Trophoblast cell (in vitro differentiated cells and primary cell): ENCODE measurements at regions not wholly inside any gene's neighbourhood (a gene's known extent, or its start where the extent isn't known, plus 50 kb on each side); places are given as distances from the start of the nearest gene placed in this dataset.

Source experiments
- DNase-seq, 2 donors: peaks; one replicate each; pipeline ENCODE4 v3.0.0-alpha.2; 2016
- H2AFZ ChIP-seq: 2 replicates; pipeline ENCODE4 v1.6.1; 2013; ENCODE audit warnings: low read length, moderate library complexity, mild to moderate bottlenecking; ENCODE audit not compliant: insufficient read depth, poor library complexity
- H2AK5ac ChIP-seq: 2 replicates; pipeline ENCODE4 v1.6.1; 2013; ENCODE audit warnings: mild to moderate bottlenecking, low read length
- H2BK120ac ChIP-seq: 2 replicates; pipeline ENCODE4 v1.6.1; 2013; ENCODE audit warnings: low read length, mild to moderate bottlenecking, moderate library complexity; ENCODE audit not compliant: insufficient read depth, poor library complexity
- H2BK12ac ChIP-seq: 2 replicates; pipeline ENCODE4 v1.6.1; 2013; ENCODE audit warnings: mild to moderate bottlenecking, low read length, moderate library complexity
- H2BK5ac ChIP-seq: 2 replicates; pipeline ENCODE4 v1.6.1; 2013; ENCODE audit warnings: low read length, low read depth, moderate library complexity, mild to moderate bottlenecking; ENCODE audit not compliant: poor library complexity
- H3K14ac ChIP-seq: 2 replicates; pipeline ENCODE4 v1.6.1; 2013; ENCODE audit warnings: mild to moderate bottlenecking, low read length
- H3K18ac ChIP-seq: 2 replicates; pipeline ENCODE4 v1.6.1; 2013; ENCODE audit warnings: mild to moderate bottlenecking, low read length
- H3K23ac ChIP-seq: 2 replicates; pipeline ENCODE4 v1.6.1; 2013; ENCODE audit warnings: low read length
- H3K27ac ChIP-seq: 2 replicates; pipeline ENCODE4 v1.5.1; 2013; ENCODE audit warnings: low read depth, mild to moderate bottlenecking, inconsistent platforms, low read length, moderate library complexity
- H3K27me3 ChIP-seq: 2 replicates; pipeline ENCODE4 v1.6.1; 2013; ENCODE audit warnings: inconsistent platforms, mild to moderate bottlenecking, low read length, moderate library complexity; ENCODE audit not compliant: insufficient read depth
- H3K36me3 ChIP-seq, 2 experiments: 1 replicate in 1 of 2; 2 replicates in 1 of 2; pipeline ENCODE4 v1.6.1; 2013; ENCODE audit warnings: low read length in 2 of 2, mild to moderate bottlenecking in 2 of 2, moderate library complexity in 1 of 2; ENCODE audit not compliant: insufficient read depth in 2 of 2, control insufficient read depth in 1 of 2
- H3K4ac ChIP-seq: 2 replicates; pipeline ENCODE4 v1.6.1; 2013; ENCODE audit warnings: low read depth, mild to moderate bottlenecking, low read length, moderate library complexity
- H3K4me1 ChIP-seq, 2 experiments: 1 replicate in 1 of 2; 2 replicates in 1 of 2; pipeline ENCODE4 v1.6.1; 2013; ENCODE audit warnings: low read length in 2 of 2, mild to moderate bottlenecking in 2 of 2, moderate library complexity in 1 of 2; ENCODE audit not compliant: insufficient read depth in 2 of 2, control insufficient read depth in 1 of 2
- H3K4me2 ChIP-seq: 2 replicates; pipeline ENCODE4 v1.6.1; 2013; ENCODE audit warnings: inconsistent platforms, mild to moderate bottlenecking, low read length, moderate library complexity
- H3K4me3 ChIP-seq: 2 replicates; pipeline ENCODE4 v1.5.1; 2013; ENCODE audit warnings: mild to moderate bottlenecking, low read depth, low read length, inconsistent platforms
- H3K79me1 ChIP-seq: one replicate; pipeline ENCODE4 v1.6.1; 2013; ENCODE audit warnings: low read length
- H3K79me2 ChIP-seq: 2 replicates; pipeline ENCODE4 v1.6.1; 2013; ENCODE audit warnings: low read length, mild to moderate bottlenecking; ENCODE audit not compliant: control insufficient read depth, insufficient read depth, poor library complexity
- H3K9ac ChIP-seq: 2 replicates; pipeline ENCODE4 v1.6.1; 2013; ENCODE audit warnings: mild to moderate bottlenecking, low read length
- H3K9me3 ChIP-seq: 2 replicates; pipeline ENCODE4 v1.6.1; 2013; ENCODE audit warnings: low read depth, mild to moderate bottlenecking, control low read depth, inconsistent platforms, low read length; ENCODE audit not compliant: insufficient read depth
- H4K12ac ChIP-seq: 2 replicates; pipeline ENCODE4 v1.6.1; 2013; ENCODE audit warnings: low read depth, mild to moderate bottlenecking, low read length, moderate library complexity
- H4K8ac ChIP-seq: 2 replicates; pipeline ENCODE4 v1.6.1; 2013; ENCODE audit warnings: low read depth, mild to moderate bottlenecking, low read length, moderate library complexity
- H4K91ac ChIP-seq: one replicate; pipeline ENCODE4 v1.6.1; 2013; ENCODE audit warnings: low read depth, mild to moderate bottlenecking, low read length, moderate library complexity
- WGBS: extraction: QIAGEN DNeasy Blood & Tissue Kit; methylation state at CpG from one replicate; pipeline ENCODE4 v1.1.7; 2013; ENCODE audit warnings: missing lambda C conversion rate; ENCODE audit not compliant: insufficient read length, insufficient coverage; ENCODE audit errors: extremely low coverage; 5-methylcytosine and 5-hydroxymethylcytosine counted together

DNA sequence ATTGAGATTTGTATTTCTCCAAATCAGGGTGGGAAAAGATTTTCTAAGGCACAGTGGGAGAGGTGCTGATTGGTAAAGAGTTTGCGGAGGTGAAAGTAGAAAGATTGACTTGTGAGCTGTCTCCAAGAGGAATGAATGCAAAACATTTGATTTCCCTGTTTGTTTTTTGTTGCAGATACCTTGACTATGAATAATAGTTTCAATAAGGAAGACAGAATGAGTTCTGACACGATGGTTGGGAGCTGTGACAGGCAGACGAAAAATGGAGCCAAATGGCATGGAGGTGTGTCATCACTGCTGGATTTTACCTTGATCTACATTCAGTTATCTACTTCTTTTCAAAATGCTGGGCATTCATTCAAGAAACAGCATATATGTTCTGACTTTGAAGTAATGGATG, 145.1 kb downstream of the NFKBIZ start:
- H4K91ac ChIP-seq, result no peak overlapping the region
- H3K9me3 ChIP-seq, result no peaks in the 10 kb centered on the region
- H2BK5ac ChIP-seq, result no peak overlapping the region
- H3K14ac ChIP-seq, result no peak overlapping the region
- no peak overlapping the region for H3K27ac ChIP-seq
- no peaks in the 10 kb centered on the region for H3K27me3 ChIP-seq
- H2BK120ac ChIP-seq, result no peak overlapping the region
- H3K4ac ChIP-seq, result no peak overlapping the region
- H3K36me3 ChIP-seq, result no peaks in the 10 kb centered on the region
- H2BK12ac ChIP-seq, result no peak overlapping the region
- no peak overlapping the region for H2AFZ ChIP-seq
- H4K8ac ChIP-seq, result no peak overlapping the region
- H3K23ac ChIP-seq, result no peak overlapping the region
- H2AK5ac ChIP-seq, result no peak overlapping the region
- no peak overlapping the region for H3K9ac ChIP-seq
- no peak overlapping the region for H3K4me2 ChIP-seq
- H3K79me2 ChIP-seq, result no peaks in the 10 kb centered on the region
- WGBS, result no CpG with 5 or more reads among the region's 3 CpGs
- peaks cover 0 to 3% of the 10 kb centered on the region in 2 experiments for H3K4me1 ChIP-seq
- no peak overlapping the region for H4K12ac ChIP-seq
- no peak overlapping the region for H3K18ac ChIP-seq
- H3K79me1 ChIP-seq, result no peaks in the 10 kb centered on the region
- DNase-seq, result peak; percentile 74 to 86
- H3K4me3 ChIP-seq, result no peak overlapping the region

DNA sequence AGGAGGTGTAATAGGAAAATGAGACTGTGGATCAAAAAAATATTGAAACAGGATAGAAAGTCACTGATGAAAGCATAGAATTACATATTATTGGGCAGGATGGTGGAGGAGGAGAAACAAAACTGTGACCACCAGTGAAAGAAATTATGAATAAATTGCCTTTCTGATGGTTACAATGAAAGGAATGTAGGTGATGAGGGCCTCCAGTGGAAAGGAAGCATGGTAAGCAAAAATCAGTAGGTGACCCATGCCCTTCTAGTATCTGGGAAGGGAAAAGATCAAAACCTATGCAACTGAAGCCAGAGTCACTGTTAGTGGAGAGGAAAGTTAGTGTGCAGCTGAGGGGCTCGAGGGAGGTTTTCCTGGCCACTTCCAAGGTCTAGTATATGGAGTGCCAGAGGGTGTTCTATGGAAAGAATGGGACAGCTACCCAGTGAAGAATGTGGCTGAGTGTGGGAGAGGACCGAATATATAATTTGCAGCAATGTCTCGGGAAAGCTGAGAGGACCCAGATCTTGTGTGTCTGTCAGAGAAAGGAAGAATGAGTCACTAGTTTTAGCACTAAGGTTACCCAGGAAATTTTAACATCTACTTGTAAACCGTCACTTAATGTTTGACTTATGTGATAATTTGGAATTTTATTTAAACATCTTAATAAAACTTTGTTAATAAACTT, 146.2 kb downstream of the NFKBIZ start:
- no CpG with 5 or more reads among the region's 4 CpGs for WGBS
- no peak overlapping the region for H3K4me2 ChIP-seq
- H3K4me3 ChIP-seq, result no peak overlapping the region
- peak; percentile 28 to 51 for DNase-seq
- H3K4me1 ChIP-seq, result peaks cover 0 to 3% of the 10 kb centered on the region in 2 experiments
- H4K8ac ChIP-seq, result no peak overlapping the region
- H2BK120ac ChIP-seq, result no peak overlapping the region
- H3K27ac ChIP-seq, result no peak overlapping the region
- H2BK12ac ChIP-seq, result no peak overlapping the region
- H3K79me2 ChIP-seq, result no peaks in the 10 kb centered on the region
- no peaks in the 10 kb centered on the region for H3K9me3 ChIP-seq
- no peak overlapping the region for H4K12ac ChIP-seq
- no peak overlapping the region for H2BK5ac ChIP-seq
- no peak overlapping the region for H3K4ac ChIP-seq
- H2AFZ ChIP-seq, result no peak overlapping the region
- H3K14ac ChIP-seq, result no peak overlapping the region
- no peak overlapping the region for H4K91ac ChIP-seq
- H3K9ac ChIP-seq, result no peak overlapping the region
- no peak overlapping the region for H3K18ac ChIP-seq
- no peak overlapping the region for H2AK5ac ChIP-seq
- H3K79me1 ChIP-seq, result no peaks in the 10 kb centered on the region
- H3K23ac ChIP-seq, result no peak overlapping the region
- H3K27me3 ChIP-seq, result no peaks in the 10 kb centered on the region
- H3K36me3 ChIP-seq, result no peaks in the 10 kb centered on the region

DNA sequence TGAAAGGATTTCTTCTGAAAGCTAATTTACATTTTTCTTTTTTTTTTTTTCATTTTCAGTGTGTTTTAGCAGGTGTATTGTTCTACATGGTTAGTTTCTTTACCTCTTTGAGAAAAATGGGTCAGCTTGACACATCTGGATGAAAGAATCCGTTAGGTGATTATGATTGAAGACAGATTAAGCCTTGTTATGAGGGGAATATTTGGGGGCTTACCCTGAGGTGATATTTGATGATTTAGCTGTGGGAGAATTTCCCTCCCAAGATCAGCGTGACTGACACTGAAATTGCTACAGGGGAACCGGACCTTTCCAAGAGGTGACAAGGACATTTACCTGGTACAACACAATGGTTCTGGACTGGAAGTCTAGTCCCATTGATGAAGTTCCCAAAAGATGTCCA, 147.5 kb downstream of the NFKBIZ start:
- H3K4ac ChIP-seq, result no peak overlapping the region

DNA sequence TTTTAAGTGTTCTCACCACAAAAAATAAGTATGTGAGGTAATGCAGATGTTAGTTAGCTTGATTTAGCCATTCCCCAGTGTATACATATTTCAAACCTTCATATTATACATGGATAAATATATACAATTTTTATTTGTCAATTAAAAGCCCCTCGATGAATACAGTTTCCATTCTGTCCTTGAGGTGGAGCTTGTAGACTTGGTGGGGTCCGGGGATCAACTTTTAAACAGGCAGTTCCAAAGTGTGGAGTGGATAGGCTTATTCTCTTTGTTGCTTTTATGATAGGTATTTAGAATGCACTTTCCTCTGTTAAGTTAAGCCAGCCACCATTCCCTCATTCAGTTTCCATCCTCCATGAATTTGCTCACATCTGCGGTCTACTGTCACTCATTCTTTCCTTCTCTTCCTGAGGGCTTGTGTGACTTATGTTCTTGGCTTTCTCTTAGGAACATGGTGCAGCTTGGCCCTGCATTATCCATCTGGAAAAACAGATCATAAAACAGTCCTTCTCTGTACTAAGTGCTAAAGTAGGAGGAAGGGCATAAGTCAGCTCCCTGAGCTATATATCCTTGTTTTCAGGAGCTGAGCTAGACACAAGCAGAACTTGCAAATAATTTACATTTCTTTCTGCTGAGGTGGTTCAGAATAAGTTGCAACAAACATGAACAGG, 149.1 kb downstream of the NFKBIZ start:
- Histone ChIP-seq H2BK12ac (no peak overlapping the region), H4K91ac (no peak overlapping the region), H3K4me3 (no peak overlapping the region), H3K79me2 (no peaks in the 10 kb centered on the region), H3K9ac (no peak overlapping the region), H3K23ac (no peak overlapping the region), H3K4me2 (no peak overlapping the region), H3K79me1 (no peaks in the 10 kb centered on the region), H3K4me1 (peaks cover 0 to 3% of the 10 kb centered on the region in 2 experiments), H4K12ac (no peak overlapping the region), H2BK120ac (no peak overlapping the region), H3K9me3 (no peaks in the 10 kb centered on the region), H4K8ac (no peak overlapping the region), H3K27me3 (no peaks in the 10 kb centered on the region), H2AK5ac (no peak overlapping the region), H3K36me3 (no peaks in the 10 kb centered on the region), H3K18ac (no peak overlapping the region), H2AFZ (no peak overlapping the region), H3K14ac (no peak overlapping the region), H3K27ac (no peak overlapping the region), H2BK5ac (no peak overlapping the region), H3K4ac (no peak overlapping the region)
- WGBS, result no CpG with 5 or more reads among the region's 3 CpGs
- DNase-seq, result peak in 1 of 2 donors; percentile 17

More for the DNA sequence above, 147.5 kb downstream of the NFKBIZ start:
- no peak for DNase-seq
- Histone ChIP-seq H2AFZ (no peak overlapping the region), H2AK5ac (no peak overlapping the region), H4K12ac (no peak overlapping the region), H3K36me3 (no peaks in the 10 kb centered on the region), H3K4me1 (peaks cover 0 to 3% of the 10 kb centered on the region in 2 experiments), H2BK5ac (no peak overlapping the region), H3K23ac (no peak overlapping the region), H3K14ac (no peak overlapping the region), H3K9me3 (no peaks in the 10 kb centered on the region), H3K9ac (no peak overlapping the region), H3K79me1 (no peaks in the 10 kb centered on the region), H4K91ac (no peak overlapping the region), H3K79me2 (no peaks in the 10 kb centered on the region), H3K4me3 (no peak overlapping the region), H2BK12ac (no peak overlapping the region), H3K4me2 (no peak overlapping the region), H2BK120ac (no peak overlapping the region), H4K8ac (no peak overlapping the region), H3K27me3 (no peaks in the 10 kb centered on the region), H3K27ac (no peak overlapping the region), H3K18ac (no peak overlapping the region)
- WGBS, result no CpG with 5 or more reads among the region's 3 CpGs
